ENCODE measurements at regions not wholly inside any gene's neighbourhood (a gene's known extent, or its start where the extent isn't known, plus 50 kb on each side); places are given as distances from the start of the nearest gene placed in this dataset.

- H3K36me3 ChIP-seq (ENCODE audit: control insufficient read depth in 4 of 4, insufficient read depth in 4 of 4, low read length in 4 of 4) = no peaks in the 10 kb centered on the region
- WGBS, 2 donors = 92 to 97% methylated on average over 1 of the region's 1 CpG
Observed at GRCh38 chr1:103309786-103310185, 201.5 kb upstream of the COL11A1 start.

DNA sequence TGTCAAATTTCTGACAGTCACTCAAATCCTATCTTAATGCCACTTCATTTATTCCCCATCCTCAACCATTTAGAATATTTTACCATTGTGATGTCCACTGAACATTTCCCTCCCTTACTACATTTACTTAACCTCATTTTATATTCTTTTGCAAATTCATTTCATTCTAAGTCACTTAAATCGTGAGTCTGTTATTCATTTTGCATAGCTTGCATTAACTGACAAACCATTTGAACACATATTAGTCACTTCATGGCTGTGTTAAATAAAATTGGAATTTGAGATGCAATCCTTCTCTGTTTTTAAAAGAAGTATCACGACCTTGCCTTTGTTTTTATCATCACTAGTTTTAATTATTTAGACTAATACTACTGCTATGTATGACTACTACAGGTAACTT is 199.4 kb upstream of the COL11A1 start:
- no peaks in the 10 kb centered on the region for H3K4me1 ChIP-seq (ENCODE audit: control insufficient read depth in 5 of 5, insufficient read depth in 5 of 5, low read length in 5 of 5)
- H3K9ac ChIP-seq (ENCODE audit: insufficient read depth in 1 of 2, low read length in 2 of 2) = no peak overlapping the region
- H3K9me3 ChIP-seq (ENCODE audit: control insufficient read depth in 4 of 4, insufficient read depth in 3 of 4, low read length in 3 of 4) = no peaks in the 10 kb centered on the region
- no peak overlapping the region for H3K27ac ChIP-seq (ENCODE audit: low read depth in 1 of 2, low read length in 1 of 2)
- WGBS, 2 donors = 60 to 67% methylated on average over 2 of the region's 2 CpGs
- no peak for ATAC-seq (ENCODE audit: insufficient read depth, low FRiP score)
- no peaks in the 10 kb centered on the region for H3K27me3 ChIP-seq (ENCODE audit: control insufficient read depth in 3 of 3, insufficient read depth in 3 of 3, low read length in 2 of 3)
- DNase-seq = no peak
- no peaks in the 10 kb centered on the region for H3K36me3 ChIP-seq (ENCODE audit: control insufficient read depth in 4 of 4, insufficient read depth in 4 of 4, low read length in 4 of 4)
- H3K4me3 ChIP-seq = no peak overlapping the region
- TF ChIP-seq, protein P1, sequence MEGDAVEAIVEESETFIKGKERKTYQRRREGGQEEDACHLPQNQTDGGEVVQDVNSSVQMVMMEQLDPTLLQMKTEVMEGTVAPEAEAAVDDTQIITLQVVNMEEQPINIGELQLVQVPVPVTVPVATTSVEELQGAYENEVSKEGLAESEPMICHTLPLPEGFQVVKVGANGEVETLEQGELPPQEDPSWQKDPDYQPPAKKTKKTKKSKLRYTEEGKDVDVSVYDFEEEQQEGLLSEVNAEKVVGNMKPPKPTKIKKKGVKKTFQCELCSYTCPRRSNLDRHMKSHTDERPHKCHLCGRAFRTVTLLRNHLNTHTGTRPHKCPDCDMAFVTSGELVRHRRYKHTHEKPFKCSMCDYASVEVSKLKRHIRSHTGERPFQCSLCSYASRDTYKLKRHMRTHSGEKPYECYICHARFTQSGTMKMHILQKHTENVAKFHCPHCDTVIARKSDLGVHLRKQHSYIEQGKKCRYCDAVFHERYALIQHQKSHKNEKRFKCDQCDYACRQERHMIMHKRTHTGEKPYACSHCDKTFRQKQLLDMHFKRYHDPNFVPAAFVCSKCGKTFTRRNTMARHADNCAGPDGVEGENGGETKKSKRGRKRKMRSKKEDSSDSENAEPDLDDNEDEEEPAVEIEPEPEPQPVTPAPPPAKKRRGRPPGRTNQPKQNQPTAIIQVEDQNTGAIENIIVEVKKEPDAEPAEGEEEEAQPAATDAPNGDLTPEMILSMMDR (IDR thresholded peaks at IDR 0.05; ENCODE audit: control extremely low read depth, extremely low read depth) = no peak

More at GRCh38 chr1:103309786-103310185, 201.5 kb upstream of the COL11A1 start:
- H3K27ac ChIP-seq (ENCODE audit: low read depth in 1 of 2, low read length in 1 of 2) = no peak overlapping the region
- no peak overlapping the region for H3K9ac ChIP-seq (ENCODE audit: insufficient read depth in 1 of 2, low read length in 2 of 2)
- DNase-seq (no peak), ATAC-seq (ENCODE audit: insufficient read depth, low FRiP score) (no peak)
- H3K27me3 ChIP-seq (ENCODE audit: control insufficient read depth in 3 of 3, insufficient read depth in 3 of 3, low read length in 2 of 3) = no peaks in the 10 kb centered on the region
- TF ChIP-seq, protein P1 (IDR thresholded peaks at IDR 0.05; ENCODE audit: control extremely low read depth, extremely low read depth) = no peak
- H3K9me3 ChIP-seq (ENCODE audit: control insufficient read depth in 4 of 4, insufficient read depth in 3 of 4, low read length in 3 of 4) = no peaks in the 10 kb centered on the region
- no peaks in the 10 kb centered on the region for H3K4me1 ChIP-seq (ENCODE audit: control insufficient read depth in 5 of 5, insufficient read depth in 5 of 5, low read length in 5 of 5)
- no peak overlapping the region for H3K4me3 ChIP-seq

GRCh38 chr1:103283841-103284669 is 175.7 kb upstream of the COL11A1 start:
- TF ChIP-seq, protein P1 (IDR thresholded peaks at IDR 0.05; ENCODE audit: control extremely low read depth, extremely low read depth) = no peak
- no peaks in the 10 kb centered on the region for H3K27me3 ChIP-seq (ENCODE audit: control insufficient read depth in 3 of 3, insufficient read depth in 3 of 3, low read length in 2 of 3)
- no peak overlapping the region for H3K9ac ChIP-seq (ENCODE audit: insufficient read depth in 1 of 2, low read length in 2 of 2)
- DNase-seq = no peak
- no peak for ATAC-seq (ENCODE audit: insufficient read depth, low FRiP score)
- no peaks in the 10 kb centered on the region for H3K9me3 ChIP-seq (ENCODE audit: control insufficient read depth in 4 of 4, insufficient read depth in 3 of 4, low read length in 3 of 4)
- H3K36me3 ChIP-seq (ENCODE audit: control insufficient read depth in 4 of 4, insufficient read depth in 4 of 4, low read length in 4 of 4) = no peaks in the 10 kb centered on the region
- H3K4me3 ChIP-seq = no peak overlapping the region
- no peak overlapping the region for H3K27ac ChIP-seq (ENCODE audit: low read depth in 1 of 2, low read length in 1 of 2)
- no peaks in the 10 kb centered on the region for H3K4me1 ChIP-seq (ENCODE audit: control insufficient read depth in 5 of 5, insufficient read depth in 5 of 5, low read length in 5 of 5)
